ENCODE measurements at regions not wholly inside any gene's neighbourhood (a gene's known extent, or its start where the extent isn't known, plus 50 kb on each side); places are given as distances from the start of the nearest gene placed in this dataset.

- TF ChIP-seq CTCF (IDR thresholded peaks at IDR 0.05) (no peak), POLR2A (IDR thresholded peaks at IDR 0.05) (no peak), POLR2AphosphoS5 (IDR thresholded peaks at IDR 0.05) (no peak)
Observed at GRCh38 chr12:66030217-66030781, 100.3 kb downstream of the LLPH start.
